Limb (tissue), 2 donors: ENCODE measurements at regions not wholly inside any gene's neighbourhood (a gene's known extent, or its start where the extent isn't known, plus 50 kb on each side); places are given as distances from the start of the nearest gene placed in this dataset.
"Not testable (repeated sequence)": the region's sequence is repeated elsewhere in the genome, so short reads cannot be mapped to it uniquely, and the experiment has no call there.

ENCODE experiments used
- DNase-seq, 2 donors: peaks; one replicate each; pipeline ENCODE4 v3.0.0-alpha.2; 2016; ENCODE audit errors: extremely low spot score in 2 of 2

DNA sequence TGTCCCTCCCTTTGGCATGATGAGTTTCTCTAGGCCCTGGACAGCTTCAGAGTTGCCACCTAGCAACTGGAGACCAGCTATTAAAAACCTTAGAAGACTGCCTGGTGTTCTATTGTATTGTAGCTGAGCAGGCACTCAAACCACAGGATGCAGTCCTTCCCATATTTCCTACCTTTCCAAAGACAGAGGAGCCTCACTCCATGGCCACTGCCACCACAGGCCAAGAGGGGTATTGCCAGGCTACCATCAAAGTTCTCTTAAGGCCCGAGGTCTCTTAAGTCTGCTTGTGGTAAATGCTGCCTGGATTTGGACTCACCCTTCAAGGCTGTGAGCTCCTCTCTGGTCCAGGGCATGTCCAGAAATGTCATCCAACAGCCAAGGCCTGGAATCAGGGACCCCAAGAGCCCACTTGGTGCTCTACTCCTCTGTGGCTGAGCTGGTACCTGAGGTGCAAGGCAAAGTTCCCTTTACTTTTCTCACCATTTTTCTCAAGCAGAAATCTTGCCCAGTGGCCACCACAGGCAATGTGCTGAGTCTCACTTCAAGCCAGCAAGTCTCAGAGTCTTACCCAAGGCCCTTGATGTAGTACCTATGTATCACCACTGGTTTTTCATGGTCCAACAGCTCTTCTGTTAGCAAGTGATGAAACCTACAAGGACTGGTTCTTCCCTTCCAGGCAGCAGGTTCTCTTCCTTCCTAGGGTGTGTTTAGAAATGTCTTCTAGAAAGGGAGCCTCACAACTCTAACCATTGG is 269.4 kb downstream of the AMY1C start:
- no peak for DNase-seq

DNA sequence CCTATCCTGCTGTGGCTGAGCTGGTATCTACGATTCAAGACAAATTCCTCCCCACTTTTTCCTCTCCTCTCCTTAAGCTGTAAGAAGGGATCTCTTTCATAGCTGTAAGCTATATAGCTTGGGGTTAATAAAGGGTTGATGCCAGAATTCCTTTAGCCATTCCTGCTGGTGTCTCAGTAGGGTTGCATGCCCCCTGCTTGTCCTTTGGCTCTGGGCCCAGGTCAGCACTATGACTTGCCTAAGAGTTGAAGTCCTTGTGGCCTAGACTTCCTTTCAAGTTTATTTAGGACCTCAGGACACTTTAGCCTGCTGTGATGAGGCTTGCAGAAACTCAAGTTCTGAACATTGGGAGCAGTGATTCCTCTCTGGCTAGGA is 270.0 kb downstream of the AMY1C start:
- no peak for DNase-seq

GRCh38 chr1:104028416-104029035 is 278.8 kb downstream of the AMY1C start:
- DNase-seq = no peak

DNA sequence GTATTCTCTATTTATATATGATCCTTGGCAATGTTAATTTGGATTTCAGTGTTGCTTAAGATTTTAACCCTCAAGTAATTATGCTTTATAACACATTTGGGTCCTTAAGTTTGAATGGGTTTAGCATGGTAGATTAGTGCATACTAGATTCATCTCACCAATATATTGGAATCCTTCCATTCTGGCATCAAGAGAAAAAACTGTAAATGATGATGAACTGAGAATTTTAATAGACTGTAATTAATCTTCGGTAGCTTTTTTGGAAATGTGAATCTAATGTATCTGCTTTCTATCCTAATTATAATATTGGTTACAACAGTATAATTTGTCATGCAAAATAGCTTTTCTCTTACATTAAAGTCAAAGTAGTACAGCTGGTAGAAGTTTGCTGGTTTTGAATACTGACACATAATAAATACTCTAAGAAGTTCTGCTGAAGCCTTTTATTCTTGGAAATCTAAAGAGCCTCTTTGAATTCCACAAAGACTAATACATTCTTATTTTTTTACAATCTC is 279.8 kb downstream of the AMY1C start:
- DNase-seq = no peak

DNA sequence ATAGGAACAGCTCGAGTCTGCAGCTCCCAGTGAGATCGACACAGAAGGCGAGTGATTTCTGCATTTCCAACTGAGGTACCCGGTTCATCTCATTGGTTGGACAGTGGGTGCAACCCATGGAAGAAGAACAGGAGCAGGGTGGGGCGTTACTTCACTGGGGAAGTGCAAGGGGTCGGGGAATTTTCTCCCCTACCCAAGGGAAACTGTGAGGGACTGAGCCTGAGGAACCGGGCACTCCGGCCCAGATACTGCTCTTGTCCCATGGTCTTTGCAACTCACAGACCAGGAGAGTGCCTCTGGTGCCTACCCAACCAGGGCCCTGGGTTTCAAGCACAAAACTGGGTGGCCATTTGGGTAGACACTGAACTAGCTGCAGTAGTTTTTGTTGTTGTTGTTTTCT is 307.1 kb downstream of the AMY1C start:
- DNase-seq = no peak

- DNase-seq = not testable (repeated sequence)
Observed at GRCh38 chr1:104057219-104057898, 307.7 kb downstream of the AMY1C start.

DNA sequence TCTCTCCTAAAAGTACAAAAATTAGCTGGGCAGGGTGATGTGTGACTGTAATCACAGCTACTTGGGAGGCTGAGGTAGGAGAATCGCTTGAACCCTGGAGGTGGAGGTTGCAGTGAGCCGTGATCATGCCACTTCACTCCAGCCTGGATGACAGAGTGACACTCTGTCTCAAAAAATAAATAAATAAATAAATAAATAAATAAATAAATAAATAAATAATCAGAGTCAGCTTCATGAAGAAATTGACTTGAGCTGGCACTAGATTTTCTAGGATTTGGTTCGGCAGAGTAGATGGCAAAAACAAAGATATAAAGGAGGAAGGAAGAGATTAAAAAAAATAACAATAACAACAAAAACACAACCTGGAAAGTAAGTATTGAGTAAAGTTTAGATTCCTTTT is 311.9 kb downstream of the AMY1C start:
- DNase-seq = not testable (repeated sequence)

- DNase-seq = no peak
Observed at GRCh38 chr1:104064399-104064798, 314.7 kb downstream of the AMY1C start.

DNA sequence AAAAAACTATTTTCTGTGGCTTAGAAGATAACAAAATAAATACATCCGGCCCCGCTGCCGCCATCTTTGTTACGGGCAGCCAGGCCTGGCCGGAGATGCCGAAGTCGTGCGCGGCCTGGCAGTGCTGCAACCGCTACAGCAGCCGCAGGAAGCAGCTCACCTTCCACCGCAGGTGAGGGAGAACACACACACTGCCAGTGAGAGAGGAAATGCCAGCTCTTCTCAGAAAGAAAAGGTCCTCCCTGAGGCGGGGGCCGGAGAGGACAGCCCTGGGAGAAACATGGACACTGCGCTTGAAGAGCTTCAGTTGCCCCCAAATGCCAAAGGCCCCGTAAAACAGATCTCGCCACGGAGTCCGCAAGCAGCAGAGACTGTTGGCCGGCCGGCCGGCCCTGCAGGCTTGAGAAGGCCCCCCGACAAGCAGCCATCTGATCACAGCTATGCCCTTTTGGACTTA is 323.2 kb downstream of the AMY1C start:
- no peak for DNase-seq

DNA sequence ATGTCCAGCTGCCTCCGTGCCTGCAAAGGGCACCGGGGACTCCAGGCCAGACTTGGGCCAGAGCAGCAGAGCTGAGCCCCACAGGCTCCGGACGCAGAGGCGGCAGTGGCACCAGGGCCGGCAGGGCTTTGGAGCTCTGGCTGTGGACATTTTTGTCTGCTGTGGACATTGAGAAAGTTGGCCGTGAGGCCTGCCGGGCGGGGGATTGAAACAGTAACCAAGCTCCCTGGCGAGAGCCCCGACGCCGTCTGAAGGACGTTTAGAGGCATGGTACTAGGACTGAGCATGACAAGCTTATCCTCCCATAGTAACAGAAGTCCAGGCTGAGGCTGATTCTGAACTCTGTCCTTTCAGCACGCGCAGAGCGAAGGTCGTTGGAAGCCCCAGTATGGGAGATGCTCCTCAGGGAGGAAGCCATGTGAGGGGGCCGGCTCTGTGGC is 323.8 kb downstream of the AMY1C start:
- DNase-seq = no peak

GRCh38 chr1:104082221-104082620 is 332.5 kb downstream of the AMY1C start:
- DNase-seq = no peak

DNA sequence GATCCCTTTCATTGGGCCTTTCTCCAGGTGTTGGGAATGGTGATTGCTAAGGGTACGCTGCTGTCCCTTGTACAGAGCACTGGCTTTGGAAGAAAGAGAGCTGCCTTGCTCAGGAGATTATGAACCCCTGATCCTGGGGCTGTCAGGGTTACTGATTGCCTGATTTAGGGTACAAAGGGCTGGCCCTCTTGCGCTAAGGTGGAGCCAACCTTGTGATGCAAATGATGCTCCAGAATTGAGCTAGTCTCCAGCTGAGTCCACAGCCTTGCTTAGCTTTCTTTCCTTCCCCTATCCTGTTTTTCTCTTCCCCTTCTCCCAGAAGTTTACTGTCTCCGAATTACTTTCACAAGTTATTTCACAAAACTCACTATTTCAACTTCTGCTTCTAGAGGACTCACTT is 334.7 kb downstream of the AMY1C start:
- DNase-seq = no peak

DNA sequence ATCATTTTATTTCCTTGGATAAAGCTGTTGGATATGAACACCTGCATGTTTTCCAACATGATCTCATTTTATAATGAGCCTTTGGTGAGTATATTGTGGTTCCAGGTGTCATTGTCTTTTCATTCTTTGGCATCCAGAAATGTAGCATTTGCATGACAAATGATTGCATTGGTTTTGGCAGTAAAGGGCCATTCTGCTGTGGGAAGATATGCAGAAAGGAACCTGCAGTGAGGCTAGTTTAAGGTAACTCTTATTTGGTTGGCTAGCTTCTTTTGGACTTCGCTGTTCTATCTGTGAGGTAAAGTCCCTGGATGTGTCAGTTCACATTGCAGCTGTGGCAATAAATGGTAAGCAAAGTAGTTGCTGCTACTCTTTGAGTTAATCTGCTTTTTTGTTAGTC is 343.0 kb downstream of the AMY1C start:
- no peak for DNase-seq

DNA sequence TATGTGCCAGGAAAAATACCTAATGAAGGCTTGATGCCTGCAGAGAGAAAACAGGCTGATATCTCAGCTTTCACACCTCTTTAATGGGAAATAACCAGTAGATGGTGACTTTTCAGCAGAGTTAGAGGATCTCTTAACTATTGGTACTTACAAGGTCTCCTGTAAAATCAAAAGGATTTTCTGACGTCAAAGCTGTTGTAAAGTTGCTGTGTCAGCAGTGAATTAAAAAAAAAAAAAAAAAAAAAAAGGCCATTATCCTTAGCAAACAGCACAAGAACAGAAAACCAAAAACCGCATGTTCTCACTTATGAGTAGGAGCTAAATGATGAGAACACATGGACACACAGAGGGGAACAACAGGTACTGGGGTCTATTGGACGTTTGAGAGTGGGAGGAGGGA is 349.1 kb downstream of the AMY1C start:
- no peak for DNase-seq

- no peak for DNase-seq
Observed at GRCh38 chr1:104100115-104100514, 350.4 kb downstream of the AMY1C start.

DNA sequence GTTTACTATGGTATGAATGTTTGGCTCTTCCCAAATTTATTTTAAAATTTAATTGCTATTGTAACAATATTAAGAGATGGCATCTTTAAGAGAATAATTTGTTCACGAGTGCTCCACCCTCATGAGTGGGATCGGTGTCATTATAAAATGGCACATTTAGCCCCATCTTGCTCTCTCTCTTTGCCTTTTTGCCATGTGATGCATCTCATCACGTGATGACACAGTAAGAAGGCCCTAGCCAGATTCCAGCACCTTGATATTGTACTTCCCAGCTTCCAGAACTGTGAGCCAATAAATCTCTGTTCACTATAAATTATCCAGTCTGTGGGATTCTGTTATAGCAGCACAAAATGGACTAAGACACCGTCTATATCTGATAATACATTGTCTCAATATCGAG is 355.8 kb downstream of the AMY1C start:
- no peak for DNase-seq

DNA sequence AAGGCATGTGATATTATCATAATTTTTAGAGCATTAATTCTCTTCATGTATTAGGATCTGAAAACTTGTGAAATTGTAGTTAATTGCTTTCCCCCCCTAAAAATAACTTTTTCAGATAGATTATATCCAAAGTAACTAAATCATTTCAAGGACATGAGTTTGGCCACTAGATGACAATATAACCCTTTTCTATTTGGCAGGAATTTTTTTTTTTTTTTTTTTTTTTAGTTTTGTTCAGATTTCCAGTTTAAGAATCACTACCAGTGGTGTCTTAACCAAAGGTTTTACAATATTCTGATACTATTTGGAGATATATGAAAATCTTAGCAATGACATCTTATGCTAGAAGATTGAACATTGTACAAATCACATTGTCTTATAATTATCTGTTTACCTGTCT is 370.8 kb downstream of the AMY1C start:
- DNase-seq = no peak

- no peak for DNase-seq
Observed at GRCh38 chr1:104121271-104121670, 371.6 kb downstream of the AMY1C start.

- DNase-seq = no peak
Observed at GRCh38 chr1:104125266-104125665, 375.6 kb downstream of the AMY1C start.

DNA sequence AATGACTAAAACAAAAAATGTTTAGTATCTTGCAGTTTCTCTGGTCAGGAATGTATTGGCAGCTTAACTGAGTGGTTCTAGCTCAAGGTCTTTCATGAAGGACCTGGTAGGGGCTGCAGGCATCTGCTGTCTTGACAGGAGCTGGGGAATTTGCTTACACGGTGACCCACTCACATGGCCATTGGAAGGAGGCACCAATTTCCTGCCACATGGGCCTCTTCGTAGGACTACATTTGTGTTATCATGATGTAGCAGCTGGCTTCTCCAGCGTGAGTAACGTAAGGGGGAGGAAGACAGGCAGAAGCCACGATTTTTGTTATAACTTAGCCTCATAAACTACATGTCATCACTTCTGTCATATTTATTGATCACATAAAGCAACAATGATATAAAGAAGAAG is 376.3 kb downstream of the AMY1C start:
- no peak for DNase-seq

GRCh38 chr1:104132382-104132973 is 382.8 kb downstream of the AMY1C start:
- DNase-seq = peak in 1 of 2 donors; percentile 63

- DNase-seq = not testable (repeated sequence)
Observed at GRCh38 chr1:104135036-104135435, 385.3 kb downstream of the AMY1C start.
